ENCODE measurements at regions not wholly inside any gene's neighbourhood (a gene's known extent, or its start where the extent isn't known, plus 50 kb on each side); places are given as distances from the start of the nearest gene placed in this dataset.

DNA sequence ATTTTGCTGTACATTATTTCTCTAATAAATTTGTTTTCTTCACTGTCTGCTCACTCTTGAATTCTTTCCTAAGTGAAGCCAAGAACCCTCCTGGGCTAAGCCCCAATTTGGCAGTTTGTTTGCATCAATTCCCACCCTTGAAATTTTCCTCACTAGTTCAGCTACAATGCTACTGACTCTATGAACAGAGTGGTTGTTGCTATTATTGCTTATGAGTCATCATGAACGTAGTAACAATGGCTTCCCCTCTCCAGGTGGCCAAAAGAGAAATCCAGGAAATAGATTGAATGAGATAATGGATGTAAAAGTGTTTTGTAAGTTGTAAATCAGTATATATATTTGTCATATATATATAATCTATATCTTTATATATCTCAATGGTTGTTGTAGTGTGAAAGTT, 193.0 kb downstream of the URB2 start:
- TF ChIP-seq POLR2AphosphoS5 (IDR thresholded peaks at IDR 0.05; ENCODE audit: borderline replicate concordance, low read depth, low read length) (no peak), EZH2 (IDR thresholded peaks at IDR 0.05) (no peak), FOXP2 (optimal IDR thresholded peaks at IDR 0.05; ENCODE audit: control extremely low read depth, extremely low read length, insufficient read depth) (no peak)
